ENCODE measurements at regions not wholly inside any gene's neighbourhood (a gene's known extent, or its start where the extent isn't known, plus 50 kb on each side); places are given as distances from the start of the nearest gene placed in this dataset.

DNA sequence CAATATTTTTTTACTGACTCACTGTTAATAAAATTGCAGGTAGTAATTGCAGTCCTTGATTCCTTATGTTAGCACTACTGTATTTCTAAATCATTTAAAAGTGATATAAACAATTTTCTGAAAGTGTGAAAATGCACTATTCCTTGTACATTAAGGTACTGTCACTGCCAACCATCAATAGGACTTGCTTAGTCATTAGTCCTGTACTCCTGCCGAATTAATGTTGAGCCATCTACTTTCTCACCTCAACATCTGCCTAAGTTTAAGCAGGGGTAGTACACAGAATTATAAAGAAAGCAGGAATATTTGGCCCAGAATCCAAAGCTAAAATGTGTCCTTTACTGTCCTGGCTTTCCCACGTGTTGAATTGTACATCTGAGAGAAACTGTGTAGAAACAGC, 87.0 kb upstream of the TRPC3 start:
- no peak for DNase-seq (ENCODE audit: extremely low read depth in 1 of 2, low read depth in 1 of 2)

- DNase-seq (ENCODE audit: extremely low read depth in 1 of 2, low read depth in 1 of 2), result no peak
These were observed 82.8 kb upstream of the TRPC3 start for GRCh38 chr4:122034619-122035018.

GRCh38 chr4:122027203-122027602, 75.3 kb upstream of the TRPC3 start:
- no peak for DNase-seq (ENCODE audit: extremely low read depth in 1 of 2, low read depth in 1 of 2)

DNA sequence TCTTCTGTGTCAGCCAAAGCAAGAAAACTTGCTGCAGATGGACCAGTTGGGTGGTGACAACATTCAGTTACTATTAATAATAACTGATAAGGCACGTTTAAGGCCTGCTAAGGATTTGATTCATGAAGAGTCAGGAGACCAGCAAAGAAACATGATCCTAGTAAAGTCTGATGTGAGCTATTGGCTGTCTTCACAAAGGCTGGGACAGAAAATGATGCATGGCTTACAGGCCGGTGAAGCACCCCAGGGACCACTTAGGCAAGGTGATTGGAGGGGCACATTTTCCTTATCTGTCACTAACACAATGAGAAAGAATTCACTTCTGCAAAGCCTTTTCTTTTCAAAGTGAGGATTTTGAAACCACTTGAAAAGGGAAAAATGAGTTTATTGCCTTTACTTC, 65.4 kb upstream of the TRPC3 start:
- no peak for DNase-seq (ENCODE audit: extremely low read depth in 1 of 2, low read depth in 1 of 2)

DNA sequence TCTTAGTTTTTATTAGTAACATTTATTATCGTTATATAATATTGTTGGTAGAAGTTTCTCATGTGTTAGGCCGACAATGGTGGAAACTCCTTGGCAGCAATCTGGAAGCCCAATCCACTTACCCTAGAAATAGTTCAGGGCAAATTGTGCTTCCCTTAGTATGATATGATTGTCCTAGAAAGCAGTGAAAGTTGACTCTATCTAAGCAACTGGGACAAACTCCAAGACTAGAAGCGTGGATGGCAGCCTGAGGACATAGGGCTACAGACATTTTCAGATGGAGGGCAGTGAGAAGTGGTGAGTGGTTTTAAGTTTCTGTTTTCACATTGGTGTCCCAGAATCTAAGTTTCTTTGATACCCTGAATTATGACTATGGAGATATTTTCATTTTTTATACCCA, 63.3 kb upstream of the TRPC3 start:
- no peak for DNase-seq (ENCODE audit: extremely low read depth in 1 of 2, low read depth in 1 of 2)

- DNase-seq (ENCODE audit: extremely low read depth in 1 of 2, low read depth in 1 of 2), result no peak
These were observed 60.9 kb upstream of the TRPC3 start for GRCh38 chr4:122012735-122013134.

DNA sequence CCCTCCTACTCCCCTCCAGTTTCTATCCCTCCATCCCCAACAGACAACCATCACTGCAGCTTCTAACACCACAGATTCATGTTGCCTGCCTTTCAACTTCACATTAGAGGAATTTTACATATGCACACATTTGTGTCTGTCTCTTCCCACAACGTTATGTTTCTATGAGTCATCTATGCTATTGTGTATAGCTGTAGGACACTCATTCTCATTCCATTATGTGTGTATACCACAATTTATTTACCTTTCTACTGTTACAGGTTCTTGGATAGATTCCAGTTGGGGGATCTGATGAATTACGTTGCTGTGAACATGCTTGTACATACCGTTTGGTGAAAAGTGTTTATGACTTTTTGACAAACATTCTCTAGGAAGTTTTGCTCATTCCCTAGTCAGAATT, 58.8 kb upstream of the TRPC3 start:
- DNase-seq (ENCODE audit: extremely low read depth in 1 of 2, low read depth in 1 of 2), result no peak

DNA sequence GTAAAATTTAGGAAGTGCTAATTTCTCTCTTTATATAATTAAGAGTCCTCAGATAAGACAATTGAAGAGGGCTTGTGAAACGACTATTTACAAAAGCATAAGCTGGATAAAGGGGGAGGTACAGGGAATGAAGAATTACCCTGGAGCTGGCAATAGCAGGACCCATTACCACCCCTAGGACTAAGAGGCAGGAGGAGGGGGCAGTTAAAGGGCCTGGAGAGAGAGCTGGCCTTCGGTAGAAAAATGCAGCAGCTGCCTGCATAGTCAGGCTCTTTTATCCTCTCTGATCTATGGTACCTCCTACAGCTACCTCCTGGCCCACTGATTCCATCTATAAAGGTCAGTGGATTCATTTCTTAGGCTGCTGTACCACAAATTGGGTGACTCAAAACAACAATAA, 57.7 kb upstream of the TRPC3 start:
- no peak for DNase-seq (ENCODE audit: extremely low read depth in 1 of 2, low read depth in 1 of 2)

DNA sequence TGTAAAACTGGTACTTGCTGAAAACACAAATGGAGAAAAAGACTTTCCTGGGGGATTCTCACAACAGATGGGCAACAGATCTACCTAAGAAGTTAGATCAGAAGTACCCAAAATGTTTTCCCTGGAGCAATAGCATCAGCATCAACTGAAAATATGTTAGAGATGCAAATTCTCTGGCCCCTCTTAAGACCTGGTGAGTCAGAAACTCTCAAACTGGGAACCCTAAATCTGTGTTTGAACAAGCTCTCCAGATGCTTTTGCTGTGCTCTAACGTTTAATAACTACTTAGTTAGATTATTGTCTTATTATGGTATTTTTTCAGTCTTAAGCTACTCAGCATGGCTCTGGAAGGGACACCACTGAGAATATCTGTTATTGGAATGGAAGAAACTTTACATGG, 55.2 kb upstream of the TRPC3 start:
- DNase-seq (ENCODE audit: extremely low read depth in 1 of 2, low read depth in 1 of 2), result no peak

- DNase-seq (ENCODE audit: extremely low read depth in 1 of 2, low read depth in 1 of 2), result no peak
These were observed 53.4 kb upstream of the TRPC3 start for GRCh38 chr4:122005064-122005755.

GRCh38 chr4:122003335-122003734, 51.5 kb upstream of the TRPC3 start:
- DNase-seq (ENCODE audit: extremely low read depth in 1 of 2, low read depth in 1 of 2), result peak in 1 of 2 donors; percentile 4
